ENCODE measurements at regions not wholly inside any gene's neighbourhood (a gene's known extent, or its start where the extent isn't known, plus 50 kb on each side); places are given as distances from the start of the nearest gene placed in this dataset.

- TF ChIP-seq GABPA (IDR thresholded peaks at IDR 0.05; ENCODE audit: low read depth): no peak
- no peak for TF ChIP-seq TAF1 (IDR thresholded peaks at IDR 0.05; ENCODE audit: borderline replicate concordance, low read depth, low read length)
Measured at GRCh38 chr9:72460342-72461312, 60.8 kb upstream of the TMC1 start.
